GM18508 (cell line): ENCODE measurements at regions not wholly inside any gene's neighbourhood (a gene's known extent, or its start where the extent isn't known, plus 50 kb on each side); places are given as distances from the start of the nearest gene placed in this dataset.
"Not testable (repeated sequence)": the region's sequence is repeated elsewhere in the genome, so short reads cannot be mapped to it uniquely, and the experiment has no call there.

ENCODE experiments used
- ATAC-seq: cut with Tn5 transposase; IDR thresholded peaks from one replicate; pipeline ENCODE4 v1.9.1; 2021; ENCODE audit warnings: moderate number of reproducible peaks; ENCODE audit not compliant: insufficient read depth, unreplicated experiment

DNA sequence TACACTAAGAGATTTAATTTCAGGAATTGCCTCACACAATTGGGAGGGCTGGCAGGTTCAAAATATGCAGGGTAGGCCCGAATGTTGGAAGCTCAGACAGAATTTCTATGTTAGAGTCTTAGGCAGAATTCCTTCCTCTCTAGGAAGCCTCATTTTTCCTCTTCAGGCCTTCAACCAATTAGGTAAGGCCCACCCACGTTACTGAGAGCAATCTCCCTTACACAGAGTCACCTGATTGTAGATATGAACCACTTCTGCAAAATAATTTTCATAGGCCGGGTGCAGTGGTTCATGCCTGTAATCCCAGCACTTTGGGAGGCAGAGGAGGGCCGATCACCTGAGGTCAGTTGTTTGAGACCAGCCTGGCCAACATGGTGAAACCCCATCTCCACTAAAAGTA, 50.2 kb upstream of the HIVEP1 start:
- ATAC-seq, result no peak

DNA sequence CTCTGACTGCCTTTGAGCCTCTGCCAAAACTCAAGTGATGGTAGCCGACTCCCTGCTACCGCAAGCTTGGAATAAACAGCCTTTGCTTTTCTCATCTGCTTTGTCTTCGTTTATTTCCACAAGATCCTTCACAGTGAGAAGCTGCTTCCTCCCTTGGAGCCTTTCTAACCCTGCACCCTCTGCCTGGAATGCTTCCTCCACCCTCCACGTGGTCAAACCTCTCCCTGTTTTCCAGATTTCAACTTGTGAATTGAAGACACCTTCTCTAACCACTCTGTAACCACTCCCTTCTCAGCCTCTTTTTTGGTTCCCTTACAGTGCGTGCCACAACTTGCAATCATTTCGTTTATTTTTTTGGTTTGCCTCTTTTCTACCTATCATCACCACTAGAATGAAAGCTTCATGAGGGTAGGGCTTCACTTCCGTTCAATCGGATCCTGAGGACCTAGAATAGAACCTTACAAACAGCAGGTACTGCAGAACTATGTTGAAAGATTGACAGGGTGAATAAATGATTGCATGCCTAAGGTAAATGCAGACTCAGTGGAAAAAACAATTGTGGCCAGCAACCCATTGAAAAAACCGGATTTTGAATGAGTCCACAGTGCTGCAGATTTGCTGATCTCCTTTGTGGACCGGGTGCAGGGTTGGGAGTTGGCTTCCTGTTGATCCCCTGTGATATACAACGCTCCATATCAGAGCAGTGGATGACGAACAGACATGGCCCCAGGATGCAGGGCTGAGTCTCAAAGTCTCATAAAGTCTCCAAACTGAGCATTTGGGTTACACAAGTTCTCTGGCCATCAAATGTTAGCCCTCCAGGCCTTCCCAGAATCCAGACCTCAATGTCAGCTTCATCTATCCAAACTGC, 51.0 kb upstream of the HIVEP1 start:
- no peak for ATAC-seq

- ATAC-seq, result no peak
Measured at GRCh38 chr6:11956781-11957180, 55.3 kb upstream of the HIVEP1 start.

GRCh38 chr6:11953641-11954040, 58.5 kb upstream of the HIVEP1 start:
- no peak for ATAC-seq

- no peak for ATAC-seq
Measured at GRCh38 chr6:11952316-11952715, 59.8 kb upstream of the HIVEP1 start.

GRCh38 chr6:11951868-11952267, 60.2 kb upstream of the HIVEP1 start:
- ATAC-seq, result no peak

DNA sequence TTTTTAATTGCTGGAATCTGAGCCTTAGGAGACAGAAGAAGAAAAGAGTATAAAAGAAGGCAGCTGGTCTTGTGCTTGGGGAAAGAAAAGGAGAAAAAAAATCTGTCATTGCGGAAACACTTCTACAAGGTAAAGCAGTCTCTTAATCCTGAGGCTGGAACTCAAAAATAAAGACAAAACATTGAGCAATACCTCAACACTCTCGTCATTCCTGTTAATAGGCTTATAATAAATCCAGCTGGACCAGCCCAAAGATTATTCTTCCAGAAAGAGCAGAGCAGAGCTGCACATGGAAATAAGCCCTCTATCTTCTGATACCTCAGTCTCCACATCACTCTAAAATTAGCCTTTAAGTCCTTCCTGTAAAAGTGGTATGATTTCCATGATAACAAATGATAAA, 62.0 kb upstream of the HIVEP1 start:
- ATAC-seq, result no peak

- no peak for ATAC-seq
Measured at GRCh38 chr6:11947575-11947974, 64.5 kb upstream of the HIVEP1 start.

DNA sequence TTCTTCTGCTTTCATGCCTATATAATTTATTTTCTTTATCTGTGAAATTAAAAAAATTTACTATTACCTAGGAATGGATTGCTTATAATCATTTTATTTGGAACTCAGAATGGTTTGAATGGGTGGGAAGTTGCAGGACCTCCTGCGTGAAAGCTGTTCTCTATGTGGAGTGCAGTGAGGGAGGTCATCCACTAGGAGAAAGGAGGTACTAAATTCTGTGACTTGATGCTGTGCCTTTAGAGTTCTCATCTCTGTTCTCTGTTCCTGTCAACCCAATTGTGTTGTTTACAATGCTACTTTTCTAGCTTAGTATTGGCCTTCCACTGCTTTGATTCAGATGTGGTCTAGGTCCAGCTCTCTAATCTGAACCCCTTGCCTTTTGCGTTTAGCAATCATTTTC, 65.0 kb upstream of the HIVEP1 start:
- no peak for ATAC-seq

- ATAC-seq, result no peak
Measured at GRCh38 chr6:11944111-11944510, 68.0 kb upstream of the HIVEP1 start.

- no peak for ATAC-seq
Measured at GRCh38 chr6:11943060-11943459, 69.1 kb upstream of the HIVEP1 start.

DNA sequence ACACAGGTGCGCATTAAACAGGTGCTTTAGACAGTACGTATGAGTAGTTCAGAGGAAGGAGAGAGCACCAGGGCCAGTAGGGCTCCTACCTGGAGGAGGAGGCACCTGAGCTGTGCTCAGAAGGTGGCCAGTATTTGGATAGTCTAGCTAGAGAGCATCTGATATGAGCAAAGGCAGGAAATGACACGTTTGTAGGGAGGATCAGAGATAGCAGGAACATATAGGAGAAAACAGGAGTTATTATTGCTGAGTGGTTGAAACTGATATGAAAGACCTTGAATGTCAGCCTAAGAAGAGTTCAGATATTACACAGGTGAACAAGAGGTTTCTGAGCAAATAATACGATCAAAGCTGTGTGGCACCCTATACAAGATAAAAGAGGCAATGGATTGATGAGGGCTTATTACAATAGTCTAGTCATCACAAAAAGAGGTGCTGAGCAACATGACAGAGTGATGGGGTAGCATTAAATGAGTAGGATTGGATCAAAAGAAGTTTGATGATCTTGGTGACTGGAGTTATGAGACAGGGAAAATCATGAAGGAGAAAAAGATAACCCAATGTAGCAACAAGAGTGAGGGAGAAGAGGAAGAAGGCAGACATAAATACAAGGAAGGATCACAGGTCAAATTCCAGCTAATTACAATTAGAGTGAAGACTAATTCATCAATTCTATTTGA, 69.8 kb upstream of the HIVEP1 start:
- no peak for ATAC-seq

DNA sequence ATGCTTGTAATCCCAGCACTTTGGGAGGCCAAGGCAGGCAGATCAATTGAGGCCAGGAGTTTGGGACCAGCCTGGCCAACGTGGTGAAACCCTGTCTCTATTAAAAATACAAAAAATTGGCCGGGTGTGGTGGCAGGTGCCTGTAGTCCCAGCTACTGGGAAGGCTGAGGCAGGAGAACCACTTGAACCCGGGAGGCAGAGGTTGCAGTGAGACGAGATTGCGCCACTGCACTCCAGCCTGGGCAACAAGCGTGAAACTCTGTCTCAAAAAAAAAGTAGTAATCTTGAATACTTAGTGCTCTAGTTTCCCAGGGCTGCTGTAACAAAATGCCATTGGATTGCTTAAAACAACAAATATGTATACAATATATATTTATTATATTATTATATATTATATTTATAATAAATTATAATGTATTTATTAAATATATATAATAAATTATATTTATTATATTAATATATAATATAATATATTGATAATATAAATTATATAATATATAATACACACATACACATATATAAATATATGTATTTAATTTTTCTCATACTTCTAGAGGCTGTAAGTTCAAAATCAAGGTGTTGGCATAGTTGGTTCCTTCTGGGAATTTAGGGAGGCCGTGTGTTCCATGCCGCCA, 71.5 kb upstream of the HIVEP1 start:
- ATAC-seq, result not testable (repeated sequence)

- ATAC-seq, result no peak
Measured at GRCh38 chr6:11938285-11938890, 73.7 kb upstream of the HIVEP1 start.

DNA sequence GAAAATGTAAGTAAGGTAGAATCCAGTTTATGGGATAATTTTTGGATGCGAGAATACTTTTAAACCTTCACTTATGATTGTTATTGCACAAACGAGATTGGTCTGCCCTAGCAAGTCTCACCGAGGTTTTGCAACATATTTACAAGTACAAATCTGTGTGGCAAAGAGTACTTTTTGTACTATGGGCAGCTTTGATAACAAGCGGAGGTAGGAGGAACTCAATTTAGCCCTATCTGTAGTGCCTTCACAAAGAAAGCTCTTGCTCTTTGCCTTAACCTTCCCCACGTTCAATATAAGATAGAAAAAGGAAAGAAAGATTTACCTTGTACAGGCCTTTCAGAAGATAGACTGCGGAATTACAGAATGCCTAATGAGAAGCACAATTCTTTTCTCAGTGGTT, 77.5 kb upstream of the HIVEP1 start:
- ATAC-seq, result no peak

GRCh38 chr6:11932892-11933291, 79.2 kb upstream of the HIVEP1 start:
- ATAC-seq, result not testable (repeated sequence)

- ATAC-seq, result no peak
Measured at GRCh38 chr6:11931296-11932035, 80.6 kb upstream of the HIVEP1 start.

DNA sequence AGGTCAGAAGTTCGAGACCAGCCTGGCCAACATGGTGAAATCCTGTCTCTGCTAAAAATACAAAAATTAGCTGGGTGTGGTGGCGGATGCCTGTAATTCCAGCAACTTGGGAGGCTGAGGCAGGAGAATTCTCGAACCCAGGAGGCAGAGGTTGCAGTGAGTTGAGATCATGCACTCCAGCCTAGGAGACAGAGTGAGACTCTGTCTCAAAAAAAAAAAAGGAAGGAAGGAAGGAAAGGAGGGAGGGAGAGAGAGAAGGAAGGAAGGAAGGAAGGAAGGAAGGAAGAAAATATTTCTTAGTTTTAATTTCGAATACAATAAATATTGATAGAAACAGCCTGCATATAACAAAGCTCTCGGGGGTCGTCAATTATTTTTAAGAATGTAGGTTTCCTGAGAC, 81.3 kb upstream of the HIVEP1 start:
- not testable (repeated sequence) for ATAC-seq

DNA sequence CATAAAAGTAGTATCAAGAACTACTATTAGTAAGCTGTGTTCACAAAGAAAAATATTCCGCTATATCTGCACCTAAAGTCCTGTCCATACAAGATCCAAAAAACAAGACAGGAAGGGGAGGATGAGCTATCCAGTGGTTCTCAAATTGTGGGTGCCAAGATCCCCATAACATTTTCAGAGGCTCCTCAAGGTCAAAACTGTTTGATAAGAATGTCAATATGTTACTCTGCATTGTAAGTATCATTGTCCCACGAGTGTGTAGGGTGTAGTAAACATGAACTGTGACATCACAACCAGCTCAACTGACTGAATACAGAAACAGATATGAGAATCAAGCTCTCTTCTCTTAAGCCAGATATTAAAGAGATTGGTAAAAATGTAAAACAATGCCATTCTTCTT, 81.9 kb upstream of the HIVEP1 start:
- ATAC-seq, result no peak

DNA sequence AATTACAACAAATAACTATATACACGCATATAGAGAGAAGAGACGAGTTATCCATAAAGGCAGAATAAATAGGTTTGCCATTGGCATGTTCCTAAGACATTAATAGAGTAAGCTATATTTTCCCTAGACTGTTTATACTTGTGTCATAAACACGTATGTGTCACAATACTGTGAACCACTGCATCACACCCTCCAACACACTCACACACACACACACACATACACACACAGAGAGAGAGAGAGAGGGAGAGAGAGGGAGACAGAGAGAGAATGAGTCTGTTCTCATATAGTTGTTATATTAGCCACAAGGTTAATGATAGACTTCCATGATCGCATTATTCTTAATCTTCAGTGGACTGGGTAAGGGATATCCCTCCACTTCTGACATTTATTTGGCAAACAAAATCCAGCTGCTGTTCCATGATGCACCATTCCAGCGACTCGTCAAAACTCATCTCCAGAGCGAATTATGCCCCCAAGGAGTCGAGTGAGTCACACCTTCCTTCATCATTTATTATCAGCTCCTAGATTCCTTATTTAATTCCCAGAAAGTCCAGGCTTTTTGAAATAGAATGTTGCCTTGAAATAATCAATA, 82.8 kb upstream of the HIVEP1 start:
- ATAC-seq, result no peak
